ENCODE measurements at regions not wholly inside any gene's neighbourhood (a gene's known extent, or its start where the extent isn't known, plus 50 kb on each side); places are given as distances from the start of the nearest gene placed in this dataset.

DNA sequence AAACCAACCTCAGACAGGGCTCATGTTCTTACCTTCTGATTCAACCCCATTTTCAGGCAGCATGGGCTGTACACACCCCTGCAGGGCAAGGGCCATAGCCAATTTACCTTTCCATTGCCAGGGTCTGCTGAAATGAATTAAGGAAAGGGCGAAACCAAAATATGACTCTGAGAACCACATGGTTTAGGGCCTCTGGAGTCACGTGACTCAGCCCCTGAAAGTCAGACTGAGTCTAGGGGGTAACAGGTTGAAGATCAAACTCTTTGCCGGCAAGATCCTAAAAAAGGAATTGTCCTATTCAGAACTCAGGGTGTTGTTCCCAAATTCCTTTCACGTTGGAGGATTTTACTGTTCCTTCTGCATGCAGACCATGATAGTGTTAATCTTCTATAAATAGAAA is 118.9 kb downstream of the RAB11FIP2 start:
- TF ChIP-seq EGR1 (IDR thresholded peaks at IDR 0.05; ENCODE audit: borderline replicate concordance, low read depth, low read length) (no peak), EZH2 (IDR thresholded peaks at IDR 0.05; ENCODE audit: low read depth, low read length, severe bottlenecking) (no peak), FOSL1 (IDR thresholded peaks at IDR 0.05; ENCODE audit: insufficient read depth, low read depth, low read length) (no peak)

All from H1 (cell line).